Fibroblast of pulmonary artery (primary cell): ENCODE measurements at regions not wholly inside any gene's neighbourhood (a gene's known extent, or its start where the extent isn't known, plus 50 kb on each side); places are given as distances from the start of the nearest gene placed in this dataset.

Experiments used
- DNase-seq: peaks from one replicate; pipeline ENCODE4 v3.0.0-alpha.2; 2010; ENCODE audit warnings: low read depth
- H3K4me3 ChIP-seq: replicated peaks from 2 replicates; pipeline ENCODE4 v1.5.1; 2011; ENCODE audit warnings: low read depth, mild to moderate bottlenecking, control low read depth, low read length, moderate library complexity
- CTCF ChIP-seq: IDR thresholded peaks from 2 replicates; pipeline ENCODE4 v1.5.1; 2011; ENCODE audit warnings: mild to moderate bottlenecking, control low read depth, low read length, inconsistent platforms; ENCODE audit errors: missing control alignments

GRCh38 chr6:139433631-139434419 is 59.4 kb upstream of the CITED2 start:
- no peak for TF ChIP-seq CTCF
- H3K4me3 ChIP-seq = no peak overlapping the region
- DNase-seq = peak; percentile 30

GRCh38 chr6:139431602-139431956 is 57.1 kb upstream of the CITED2 start:
- H3K4me3 ChIP-seq = no peak overlapping the region
- TF ChIP-seq CTCF = no peak
- no peak for DNase-seq

DNA sequence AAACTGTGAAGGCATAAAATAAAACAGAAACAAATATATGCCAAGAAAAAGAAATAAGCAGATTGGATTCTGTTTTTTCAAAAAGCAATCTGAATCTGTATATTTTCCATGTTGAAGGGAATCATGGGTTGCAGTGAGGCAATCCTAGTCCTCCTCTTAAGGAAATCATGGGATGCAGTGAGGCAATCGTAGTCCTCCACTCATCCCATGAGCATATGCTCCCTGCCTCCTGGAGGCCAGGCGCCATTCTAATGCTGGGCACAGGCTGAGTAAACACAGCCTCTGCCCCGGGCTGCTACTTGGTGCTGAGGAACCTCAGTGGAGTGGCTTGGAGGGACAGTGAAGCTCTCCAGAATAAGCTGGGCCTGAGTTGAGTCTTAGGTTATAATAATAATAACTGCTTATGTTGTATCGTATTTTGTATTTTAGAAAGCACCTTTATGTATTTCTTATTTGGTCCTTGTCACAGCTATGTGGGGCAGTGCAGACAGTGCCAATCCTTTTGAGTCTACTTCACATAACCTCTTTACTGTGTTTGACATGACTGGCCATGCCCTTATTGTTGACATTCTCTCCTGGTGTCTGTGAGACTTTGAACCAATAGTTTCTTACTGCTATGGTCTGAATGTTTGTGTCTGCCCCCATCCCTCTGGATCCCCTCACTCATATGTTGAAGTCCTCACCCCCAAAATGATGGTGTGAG is 56.6 kb upstream of the CITED2 start:
- H3K4me3 ChIP-seq = no peak overlapping the region
- peak; percentile 37 for DNase-seq
- no peak for TF ChIP-seq CTCF

DNA sequence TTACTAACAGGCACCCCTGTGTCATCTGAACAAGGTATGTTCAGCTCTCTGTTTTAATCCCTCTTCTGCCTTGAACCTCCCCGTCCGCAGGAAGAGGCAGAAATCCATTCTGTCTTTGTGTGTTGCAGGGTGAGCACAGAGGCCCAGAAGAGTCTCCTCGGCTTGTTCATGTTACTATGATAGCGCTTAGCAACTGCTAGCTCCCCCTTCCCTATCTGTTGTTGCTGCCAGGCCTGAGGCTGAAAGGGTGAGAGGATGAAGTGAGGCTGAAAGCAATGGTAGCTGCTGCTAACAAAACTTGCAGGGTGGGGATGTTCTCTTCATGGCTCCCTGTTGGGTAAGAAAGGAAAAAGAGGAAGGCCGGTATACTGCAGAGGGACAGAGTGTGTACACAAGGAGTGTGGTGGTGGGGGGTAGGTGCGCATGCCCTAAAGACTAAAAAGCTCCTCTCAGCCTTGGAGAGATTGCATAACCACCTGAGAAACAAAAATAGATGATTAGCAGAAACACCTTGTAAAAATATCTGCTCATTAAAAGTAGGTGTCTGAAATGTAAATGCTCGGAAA is 55.2 kb upstream of the CITED2 start:
- TF ChIP-seq CTCF = no peak
- no peak for DNase-seq
- H3K4me3 ChIP-seq = no peak overlapping the region

GRCh38 chr6:139427199-139427598 is 52.8 kb upstream of the CITED2 start:
- no peak overlapping the region for H3K4me3 ChIP-seq
- DNase-seq = no peak
- TF ChIP-seq CTCF = no peak

- no peak for TF ChIP-seq CTCF
- DNase-seq = no peak
- no peak overlapping the region for H3K4me3 ChIP-seq
Observed at GRCh38 chr6:139426795-139427194, 52.3 kb upstream of the CITED2 start.

DNA sequence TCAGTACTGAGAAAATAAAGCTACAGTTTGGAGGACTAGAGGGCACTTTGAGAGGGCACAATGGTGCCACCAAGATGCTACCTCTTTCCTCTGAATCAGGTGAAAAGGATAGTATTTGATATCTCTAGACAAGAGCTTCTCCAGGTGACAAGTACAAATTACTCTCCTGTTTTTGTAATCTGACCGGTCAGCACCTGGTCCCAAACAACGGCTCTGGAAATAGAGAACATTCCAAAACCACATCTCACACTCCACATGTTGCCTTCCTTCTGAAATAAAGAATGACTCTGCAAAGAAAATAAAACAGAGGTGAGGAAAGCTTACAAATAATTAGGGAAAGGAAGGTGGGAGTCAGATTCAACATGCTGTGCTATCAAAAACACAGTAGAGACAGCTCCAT is 51.3 kb upstream of the CITED2 start:
- DNase-seq = no peak
- no peak overlapping the region for H3K4me3 ChIP-seq
- no peak for TF ChIP-seq CTCF
